ENCODE measurements at regions not wholly inside any gene's neighbourhood (a gene's known extent, or its start where the extent isn't known, plus 50 kb on each side); places are given as distances from the start of the nearest gene placed in this dataset.
"Not testable (repeated sequence)": the region's sequence is repeated elsewhere in the genome, so short reads cannot be mapped to it uniquely, and the experiment has no call there.

DNA sequence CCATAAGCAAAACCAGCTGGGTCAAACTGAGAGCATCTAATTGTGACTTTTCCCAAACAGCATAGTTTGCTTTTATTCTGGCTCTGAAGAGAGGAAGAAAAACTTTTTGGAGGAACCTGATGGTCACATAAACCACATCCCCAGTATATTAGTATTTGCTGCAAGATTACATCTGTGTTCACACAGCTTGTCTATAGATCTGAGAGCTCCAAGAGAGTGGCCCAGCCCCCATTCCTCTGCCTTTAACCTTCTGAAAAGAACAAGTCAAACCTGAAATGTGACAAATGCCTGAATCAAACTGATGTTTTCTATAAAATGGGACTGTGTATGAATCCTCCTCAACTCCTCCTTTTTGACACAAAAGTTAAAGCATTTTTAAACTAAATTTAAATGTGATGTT, 435.2 kb downstream of the ZNF479 start:
- not testable (repeated sequence) for H3K27me3 ChIP-seq (ENCODE audit: insufficient read depth, low read length); H3K18ac ChIP-seq (ENCODE audit: insufficient read length, low read depth, low read length); H3K23ac ChIP-seq (ENCODE audit: insufficient read length, low read depth, low read length); H3T11ph ChIP-seq (ENCODE audit: low read length); H3K9ac ChIP-seq (ENCODE audit: extremely low read depth, insufficient read length, low read length); H3K79me2 ChIP-seq (ENCODE audit: insufficient read depth, low read length); H2AK5ac ChIP-seq (ENCODE audit: insufficient read length, low read length); H3K4ac ChIP-seq (ENCODE audit: low read depth, low read length); H3K27me3 Mint-ChIP-seq (ENCODE audit: low read depth); H2BK15ac ChIP-seq (ENCODE audit: low read depth, low read length); H2BK20ac ChIP-seq (ENCODE audit: low read depth, low read length, poor library complexity, severe bottlenecking); H2BK12ac ChIP-seq (ENCODE audit: insufficient read length, low read depth, low read length); H3K4me3 Mint-ChIP-seq; H3K79me1 ChIP-seq (ENCODE audit: insufficient read depth, low read depth, low read length, poor library complexity, severe bottlenecking); H4K20me1 ChIP-seq (ENCODE audit: control insufficient read depth, insufficient read depth, insufficient read length); H3K14ac ChIP-seq (ENCODE audit: insufficient read depth, low read length); H3K27ac ChIP-seq (ENCODE audit: insufficient read length, low read depth, low read length); DNase-seq; H4K8ac ChIP-seq (replicated peaks; ENCODE audit: insufficient read length, low read depth, low read length); H3K4me1 Mint-ChIP-seq; H2BK5ac ChIP-seq (ENCODE audit: insufficient read length, low read length); H2AFZ ChIP-seq (ENCODE audit: low read length); H3K4me2 ChIP-seq (ENCODE audit: insufficient read depth, insufficient read length, low read length); H3K4me1 ChIP-seq (ENCODE audit: insufficient read depth, low read length); H3K36me3 Mint-ChIP-seq (ENCODE audit: insufficient read depth in 1 of 3, low read depth in 3 of 3); H3K56ac ChIP-seq (ENCODE audit: insufficient read length, low read depth, low read length); H4K5ac ChIP-seq (ENCODE audit: insufficient read length, low read depth, low read length); H3K23me2 ChIP-seq (ENCODE audit: insufficient read length, low read depth, low read length, poor library complexity, severe bottlenecking); H2BK120ac ChIP-seq (ENCODE audit: low read depth, low read length, poor library complexity, severe bottlenecking); H4K91ac ChIP-seq (ENCODE audit: insufficient read length, low read depth, low read length); H3K27ac Mint-ChIP-seq
- peaks cover 32% of the 10 kb centered on the region for H3K9me3 ChIP-seq (ENCODE audit: control insufficient read depth, low read depth, low read length)
- peaks cover 56 to 62% of the 10 kb centered on the region in 2 experiments for H3K9me3 Mint-ChIP-seq

Measured in H9 (cell line).